GM18519 (cell line): ENCODE measurements at regions not wholly inside any gene's neighbourhood (a gene's known extent, or its start where the extent isn't known, plus 50 kb on each side); places are given as distances from the start of the nearest gene placed in this dataset.
"Not testable (repeated sequence)": the region's sequence is repeated elsewhere in the genome, so short reads cannot be mapped to it uniquely, and the experiment has no call there.

Source experiments
- ATAC-seq: cut with Tn5 transposase; IDR thresholded peaks from one replicate; pipeline ENCODE4 v1.9.1; 2021; ENCODE audit warnings: mild to moderate bottlenecking, moderate library complexity; ENCODE audit not compliant: unreplicated experiment, low FRiP score

DNA sequence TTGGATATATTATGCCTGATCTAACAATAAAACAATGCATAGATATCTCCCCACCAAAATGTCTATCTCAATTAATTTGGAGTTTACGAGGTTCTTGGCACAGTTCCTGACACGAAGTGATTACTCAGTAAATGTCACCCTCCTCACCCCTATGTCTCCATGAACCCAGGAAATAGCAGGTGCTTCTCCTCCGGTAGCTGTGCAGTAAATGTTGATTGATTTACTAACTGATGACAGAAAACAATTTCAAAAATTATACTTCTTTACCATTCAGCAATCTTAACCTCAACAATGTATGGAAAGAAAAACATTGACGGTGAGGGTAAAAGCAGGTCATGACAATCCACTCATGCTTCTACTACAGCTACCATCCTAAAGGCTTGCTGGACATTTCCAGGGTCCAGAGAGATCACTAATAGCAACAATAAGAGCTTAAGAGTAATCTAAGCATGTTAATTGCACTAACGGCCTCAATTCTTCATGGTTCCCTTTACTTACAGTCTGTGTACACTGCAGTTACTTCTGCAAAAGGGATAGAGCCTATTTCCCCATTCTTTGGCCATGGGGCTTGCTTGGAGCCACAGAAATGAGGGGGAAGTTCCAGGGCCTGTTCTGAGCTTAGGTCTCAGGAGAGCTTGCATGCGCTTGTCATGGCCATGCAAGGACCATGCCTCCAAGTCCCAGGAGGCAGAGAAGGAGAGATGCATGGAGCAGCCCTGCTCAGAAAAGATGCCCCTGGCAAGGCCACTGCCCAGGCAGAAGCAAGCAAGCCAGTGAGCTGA, 222.6 kb downstream of the ATP6V0E2 start:
- ATAC-seq: not testable (repeated sequence)

DNA sequence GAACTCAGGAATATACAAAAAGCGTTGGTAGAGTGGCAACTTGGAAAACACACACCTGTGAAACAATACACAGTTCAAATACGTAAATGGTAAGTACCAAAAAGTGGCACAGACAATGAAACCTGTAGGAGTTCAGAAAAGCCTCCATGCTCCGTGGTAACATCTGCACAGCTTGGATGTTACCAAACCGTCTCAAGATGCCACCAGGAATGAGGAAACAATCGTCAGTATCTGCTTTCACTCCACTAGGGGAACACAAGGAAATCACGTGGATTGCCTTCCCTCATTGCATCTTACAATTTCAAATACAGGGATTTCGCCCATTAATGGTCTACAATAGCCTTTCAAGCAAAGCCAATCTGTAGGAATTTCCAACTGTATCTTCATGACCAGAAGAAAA, 224.6 kb upstream of the LRRC61 start:
- ATAC-seq: not testable (repeated sequence)

DNA sequence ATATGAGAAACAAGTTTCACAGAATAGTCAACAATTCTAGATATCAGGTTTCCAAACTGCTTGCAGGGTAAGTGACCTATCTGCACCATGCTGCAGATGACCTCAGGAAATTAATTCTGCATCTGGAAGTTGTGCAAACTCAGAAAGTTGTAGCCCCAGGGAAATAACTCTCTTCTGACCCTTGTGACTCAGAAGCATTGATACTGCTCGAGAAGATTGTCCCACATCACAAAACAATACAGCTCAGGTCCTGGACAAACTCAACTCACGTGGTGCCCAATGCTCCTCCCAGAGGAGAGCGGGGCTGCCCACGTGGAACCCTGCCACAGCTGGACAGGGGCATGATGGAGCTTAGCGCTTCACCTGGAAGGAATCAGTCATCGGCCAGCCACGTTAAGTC, 221.9 kb upstream of the LRRC61 start:
- ATAC-seq: not testable (repeated sequence)

DNA sequence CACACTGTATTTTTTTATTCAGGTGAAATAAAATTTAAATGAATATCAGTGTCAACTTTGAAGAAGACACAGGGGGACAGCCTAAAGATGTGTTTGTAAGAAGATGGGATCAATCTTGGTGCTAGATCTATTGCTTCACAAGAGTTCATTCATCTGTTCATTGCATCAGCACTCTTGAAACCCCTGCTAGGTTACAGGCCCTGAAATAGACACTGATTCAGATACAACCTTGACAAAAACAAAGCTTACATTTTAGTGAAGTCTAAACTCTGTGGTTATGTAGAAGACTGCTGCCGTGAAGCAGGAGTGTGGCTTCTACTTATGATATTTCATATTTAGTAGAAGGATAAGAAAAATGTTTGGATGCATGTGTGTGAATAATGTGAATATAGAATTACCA, 215.9 kb upstream of the LRRC61 start:
- ATAC-seq: not testable (repeated sequence)

DNA sequence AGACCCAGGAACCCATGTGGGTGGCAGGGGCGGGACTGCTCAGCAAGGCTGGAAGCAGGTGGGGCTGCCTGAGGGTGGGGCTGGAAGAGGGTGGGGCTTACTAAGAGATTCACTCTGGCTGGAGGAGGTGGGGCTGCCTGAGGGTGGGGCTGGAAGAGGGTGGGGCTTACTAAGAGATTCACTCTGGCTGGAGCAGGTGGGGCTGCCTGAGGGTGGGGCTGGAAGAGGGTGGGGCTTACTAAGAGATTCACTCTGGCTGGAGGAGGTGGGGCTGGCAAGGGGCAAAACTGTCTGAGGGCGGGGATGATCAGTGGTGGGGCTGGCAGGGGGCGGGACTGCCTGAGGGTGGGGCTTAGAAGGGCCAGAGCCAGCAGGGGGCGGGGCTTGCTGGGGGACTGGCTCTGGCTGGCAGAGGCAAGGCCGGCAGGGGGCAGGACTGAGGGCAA, 212.8 kb upstream of the LRRC61 start:
- not testable (repeated sequence) for ATAC-seq

DNA sequence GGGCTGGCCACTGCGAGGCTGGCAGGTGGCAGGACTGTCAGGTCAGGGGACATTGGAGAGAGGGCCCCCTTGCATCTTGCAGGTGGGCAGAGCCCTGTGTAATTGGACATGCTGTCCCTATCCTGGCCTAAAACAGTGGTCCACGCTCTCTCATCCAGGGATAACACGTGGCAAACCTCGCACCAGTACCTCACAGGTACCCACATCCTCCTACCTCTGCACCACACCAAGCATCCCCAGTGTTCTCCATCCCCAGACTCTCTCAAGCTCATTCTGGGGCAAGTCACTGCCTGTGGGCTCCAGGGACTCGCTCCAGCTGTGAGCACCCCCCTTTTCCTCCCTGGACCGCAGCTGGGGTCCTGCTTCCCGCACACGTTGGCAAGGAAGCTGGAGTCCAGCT, 212.3 kb upstream of the LRRC61 start:
- not testable (repeated sequence) for ATAC-seq

DNA sequence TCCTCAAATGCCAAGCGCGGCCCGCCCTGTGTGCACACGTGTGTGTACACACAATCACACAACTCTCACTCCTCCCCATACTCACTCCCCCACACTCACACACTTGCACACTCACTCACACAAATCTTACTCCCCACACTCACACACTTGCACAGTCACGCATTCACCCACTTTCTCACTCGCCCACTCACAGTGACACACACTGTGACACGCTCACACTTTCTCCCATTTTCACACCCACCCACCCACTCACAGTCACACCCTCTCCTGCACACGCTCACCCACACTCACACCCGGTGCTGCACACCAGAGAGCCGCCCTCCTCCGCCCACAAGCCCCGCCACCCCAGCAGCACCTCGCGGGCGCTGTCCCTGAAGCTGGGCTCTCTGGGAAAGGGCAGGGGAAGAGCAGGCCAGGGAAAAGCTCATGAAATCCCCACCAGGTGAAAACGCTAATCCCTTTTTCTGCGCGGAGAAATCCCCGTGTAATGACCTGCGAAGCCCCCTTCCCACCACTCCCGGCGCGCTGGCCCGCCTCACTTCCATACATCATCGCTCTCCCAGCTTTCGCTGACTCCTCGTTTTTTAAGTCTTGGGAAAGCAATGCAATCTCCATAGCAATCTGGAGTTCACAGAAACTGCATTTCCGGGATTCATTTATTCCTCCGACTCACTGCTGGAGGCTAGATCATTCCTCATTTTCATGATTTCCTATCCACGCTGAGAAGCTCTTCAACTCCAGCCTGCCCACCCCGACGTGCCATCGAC, 211.6 kb upstream of the LRRC61 start:
- ATAC-seq: not testable (repeated sequence)

DNA sequence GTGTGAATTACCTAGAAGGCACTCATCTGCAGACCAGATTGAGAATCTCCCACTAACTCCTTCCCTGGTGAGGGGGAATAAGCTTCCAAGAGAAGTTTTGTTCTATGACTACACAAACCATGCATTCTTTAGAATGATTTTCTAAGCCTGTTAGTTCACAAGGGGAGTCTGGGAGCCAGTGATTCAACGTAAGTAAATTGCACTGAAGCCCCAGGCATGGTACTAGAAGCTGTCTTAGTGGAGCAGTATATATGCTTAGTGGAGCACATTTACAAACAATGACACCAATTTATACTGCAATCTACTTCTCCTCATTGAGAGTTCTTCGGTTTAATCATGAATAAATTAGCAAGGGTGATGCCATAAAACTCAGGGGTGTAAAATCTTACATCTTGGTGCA, 209.9 kb upstream of the LRRC61 start:
- ATAC-seq: not testable (repeated sequence)

DNA sequence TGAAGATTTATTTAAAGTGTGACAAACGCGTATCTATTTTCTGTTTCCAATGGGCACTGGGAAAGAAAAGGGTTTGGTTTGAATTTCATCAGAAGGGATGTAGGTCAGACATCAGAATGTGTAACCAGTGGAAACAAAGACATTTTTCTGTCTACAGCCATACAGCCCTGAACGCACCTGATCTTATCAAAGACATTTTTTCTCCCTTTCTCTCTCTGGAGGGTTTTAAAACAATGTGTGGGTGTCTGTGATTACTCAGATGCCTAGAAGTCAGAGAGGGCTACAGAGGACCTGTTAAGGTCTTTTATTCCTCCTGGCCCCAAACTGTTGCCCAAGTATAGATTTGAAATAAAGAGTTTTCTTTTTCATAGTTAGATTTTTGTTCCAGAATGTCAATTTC, 208.6 kb upstream of the LRRC61 start:
- not testable (repeated sequence) for ATAC-seq

DNA sequence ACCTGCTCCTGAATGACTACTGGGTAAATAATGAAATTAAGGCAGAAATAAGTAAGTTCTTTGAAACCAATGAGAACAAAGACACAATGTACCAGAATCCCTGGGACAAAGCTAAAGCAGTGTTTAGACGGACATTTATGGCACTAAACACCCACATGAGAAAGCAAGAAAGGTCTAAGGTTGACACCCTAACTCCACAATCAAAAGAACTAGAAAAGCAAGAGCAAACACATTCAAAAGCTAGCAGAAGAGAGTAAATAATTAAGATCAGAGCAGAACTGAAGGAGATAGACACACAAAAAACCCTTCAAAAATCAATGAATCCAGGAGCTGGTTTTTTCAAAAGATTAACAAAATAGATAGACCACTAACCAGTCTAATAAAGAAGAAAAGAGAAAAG, 203.2 kb upstream of the LRRC61 start:
- not testable (repeated sequence) for ATAC-seq

DNA sequence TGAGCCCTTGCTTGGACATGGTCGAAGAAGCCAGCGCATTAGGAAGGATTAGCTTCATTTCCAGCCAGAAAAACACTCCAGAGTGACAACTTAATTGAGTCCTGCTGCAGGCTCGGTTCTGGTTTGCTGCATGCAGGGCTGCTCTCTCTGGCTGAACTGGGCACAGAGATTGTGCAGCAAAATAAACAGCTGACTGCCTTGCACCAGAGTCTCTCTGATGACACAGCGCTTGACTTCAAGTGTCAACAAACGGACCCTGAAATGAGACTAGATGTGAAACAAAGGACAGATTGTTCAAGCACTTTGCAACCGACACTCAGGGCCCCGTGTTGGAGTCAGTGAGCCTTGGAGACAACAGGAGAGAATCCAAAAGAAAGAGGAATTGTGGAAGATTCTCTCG, 197.3 kb upstream of the LRRC61 start:
- not testable (repeated sequence) for ATAC-seq

DNA sequence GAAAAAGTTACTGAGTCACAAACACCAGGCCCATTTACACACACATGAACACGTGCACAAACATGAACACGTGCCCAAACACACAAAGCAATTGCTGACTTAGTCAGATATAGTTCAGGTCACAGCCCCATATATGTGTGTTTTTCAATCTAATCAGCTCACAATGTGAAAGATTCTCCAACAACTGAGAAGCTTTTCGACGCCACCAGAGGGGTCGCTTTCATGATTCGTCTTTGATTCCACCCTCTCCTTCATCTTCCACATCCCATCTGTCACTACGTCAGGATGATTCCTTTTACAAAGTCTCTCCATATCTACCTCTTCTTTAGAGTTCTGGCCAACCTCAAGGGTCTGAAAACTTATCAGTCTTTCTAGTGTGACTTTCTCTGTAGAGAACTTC, 188.7 kb upstream of the LRRC61 start:
- ATAC-seq: not testable (repeated sequence)

DNA sequence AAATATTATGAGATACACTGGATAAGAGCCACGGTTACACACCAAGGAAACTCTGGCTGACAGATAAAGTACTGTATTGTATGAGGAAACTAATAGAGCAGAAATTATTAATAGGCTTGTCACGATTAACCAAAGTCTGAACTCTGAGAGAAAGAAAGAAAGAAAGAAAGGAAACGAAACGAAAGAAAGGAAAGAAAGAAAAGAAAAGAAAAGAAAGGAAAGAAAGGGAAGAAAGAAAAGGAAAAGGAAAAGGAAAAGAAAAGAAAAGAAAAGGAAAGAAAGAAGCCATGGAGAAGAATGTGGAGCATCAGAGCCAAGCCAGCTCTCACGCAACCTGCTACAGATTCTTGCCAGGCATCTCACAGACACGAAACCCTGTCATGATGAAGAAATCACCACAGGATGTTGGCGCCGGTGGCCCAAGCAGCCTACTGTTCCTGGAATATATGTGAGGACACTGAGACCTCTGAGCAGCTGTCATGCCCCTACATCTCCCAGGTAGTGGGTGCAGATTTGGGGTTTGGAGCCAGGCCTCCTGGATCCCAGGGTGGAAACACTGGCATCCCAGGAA, 187.4 kb upstream of the LRRC61 start:
- not testable (repeated sequence) for ATAC-seq

DNA sequence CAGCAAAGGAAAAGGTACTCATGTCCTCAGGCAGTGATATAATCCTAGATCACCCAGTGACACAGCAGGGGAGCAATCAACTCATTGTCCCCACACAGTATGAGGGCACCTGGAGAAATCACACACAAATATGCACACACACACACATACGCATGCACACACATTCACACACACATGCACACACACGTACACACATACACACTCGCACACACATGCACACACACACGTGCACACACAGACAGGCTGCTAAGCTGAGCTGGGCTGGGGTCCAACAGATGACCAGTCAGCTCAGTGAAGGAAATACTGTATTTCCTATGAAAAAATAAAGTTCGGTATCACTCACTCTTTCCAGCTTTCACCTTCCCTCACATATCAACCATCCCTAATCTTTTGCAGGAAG, 183.3 kb upstream of the LRRC61 start:
- not testable (repeated sequence) for ATAC-seq

DNA sequence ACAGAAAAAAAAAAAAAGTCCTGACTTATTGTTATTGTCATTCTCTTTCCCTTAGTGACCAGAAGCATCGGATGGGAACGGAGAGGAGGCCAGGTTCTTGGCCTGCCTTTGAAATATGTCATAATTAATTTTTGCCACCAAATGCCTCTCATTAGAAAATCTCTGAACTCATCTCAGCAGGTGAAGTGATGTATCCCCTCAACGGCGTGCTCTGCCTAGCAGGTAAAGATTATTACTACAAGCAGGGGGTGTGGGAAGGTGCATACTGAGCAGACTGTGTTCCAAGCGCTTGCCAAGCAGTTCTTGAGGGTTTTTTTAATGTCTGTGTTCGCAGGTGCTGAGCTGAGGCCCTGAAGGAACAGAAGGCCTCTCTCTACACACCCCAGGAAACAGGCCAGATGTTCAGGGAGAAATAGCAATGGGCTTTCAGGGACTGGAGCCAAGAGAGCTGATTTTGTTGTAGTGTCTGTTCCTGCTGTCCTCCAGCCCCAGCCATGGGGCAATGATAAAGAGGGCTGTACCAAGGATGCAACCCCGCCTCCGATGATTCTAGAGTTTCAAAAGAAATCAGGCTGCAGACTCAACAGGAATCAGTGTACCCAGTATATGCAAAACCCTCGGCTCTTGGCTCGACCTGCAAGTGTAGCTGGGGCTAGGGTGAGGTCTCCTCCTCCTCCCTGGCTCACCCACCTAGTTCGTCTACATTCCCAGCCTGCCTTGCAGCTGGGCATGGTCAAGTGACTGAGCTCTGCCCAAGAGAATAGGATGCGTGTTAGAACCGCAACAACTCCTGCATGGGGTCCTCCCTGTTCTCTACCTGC, 181.4 kb upstream of the LRRC61 start:
- not testable (repeated sequence) for ATAC-seq

DNA sequence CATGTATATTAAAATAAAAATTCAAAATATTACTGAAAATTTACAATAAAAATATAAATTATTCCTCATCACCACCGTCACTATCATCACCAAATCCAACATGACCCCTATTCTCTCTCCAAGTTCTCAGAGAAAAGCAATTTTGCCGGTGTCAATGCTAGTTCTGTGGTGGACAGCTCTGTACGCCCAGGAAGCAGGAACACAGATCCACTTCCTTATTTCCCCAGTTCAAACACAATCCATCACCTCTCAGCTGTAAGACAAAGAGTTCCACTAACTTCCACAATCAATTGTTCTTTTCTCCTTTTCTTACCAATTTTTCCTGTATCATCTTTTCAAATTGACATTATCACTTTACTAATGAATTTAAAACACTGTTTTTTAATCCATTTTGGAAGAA, 177.0 kb upstream of the LRRC61 start:
- not testable (repeated sequence) for ATAC-seq

DNA sequence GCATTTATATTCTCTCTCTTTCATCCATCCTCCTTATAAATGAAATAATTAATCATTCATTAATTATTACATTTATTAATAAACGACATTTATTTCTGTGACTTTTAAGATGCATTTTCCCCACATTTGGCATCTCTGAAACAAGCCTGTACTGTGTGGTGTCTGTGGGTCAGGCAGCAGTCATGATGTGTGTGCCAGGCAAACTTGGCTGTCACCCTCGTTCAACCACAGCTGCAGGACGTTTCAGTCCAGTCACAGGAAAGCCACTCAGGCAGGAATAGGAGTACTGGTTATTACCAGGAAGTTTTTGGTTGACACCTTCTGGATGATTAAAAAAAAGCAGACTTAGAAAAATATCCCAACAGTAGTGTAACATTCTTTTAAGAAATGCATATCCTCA, 175.6 kb upstream of the LRRC61 start:
- ATAC-seq: not testable (repeated sequence)

DNA sequence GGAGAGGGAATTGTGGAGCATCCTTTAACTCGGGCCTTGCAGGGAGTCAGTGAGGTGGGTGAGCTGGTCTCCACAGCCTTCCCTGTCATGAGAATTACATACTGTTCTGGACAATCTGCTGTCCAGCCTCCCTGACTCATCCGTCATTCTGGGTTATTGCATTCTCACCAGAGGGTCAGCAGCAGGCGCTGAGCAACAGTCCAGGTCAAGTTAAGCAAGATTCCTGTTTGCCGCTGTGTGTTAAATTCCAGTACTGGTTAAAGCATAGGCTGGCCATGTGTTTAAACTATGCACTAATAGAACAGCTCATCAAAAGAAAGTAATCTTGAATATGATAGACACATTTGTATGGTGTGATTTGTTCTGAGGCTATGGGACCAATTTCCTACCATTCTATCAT, 167.1 kb upstream of the LRRC61 start:
- ATAC-seq: not testable (repeated sequence)

DNA sequence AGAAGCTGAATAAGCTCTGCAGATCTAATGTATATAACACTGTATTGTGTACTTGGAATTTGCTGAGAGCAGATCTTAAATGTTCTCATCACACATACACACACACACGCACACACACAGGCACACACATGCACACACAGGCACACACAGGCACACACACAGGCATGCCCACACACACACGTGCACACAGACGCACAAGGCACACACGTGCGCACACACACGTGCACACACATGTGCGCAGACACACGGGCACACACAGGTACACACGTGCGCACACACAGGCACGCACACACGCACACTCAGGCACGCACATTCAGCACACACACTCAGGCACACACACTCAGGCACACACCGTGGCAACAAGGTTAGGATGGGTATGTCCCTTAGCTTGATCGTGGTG, 164.5 kb upstream of the LRRC61 start:
- not testable (repeated sequence) for ATAC-seq

DNA sequence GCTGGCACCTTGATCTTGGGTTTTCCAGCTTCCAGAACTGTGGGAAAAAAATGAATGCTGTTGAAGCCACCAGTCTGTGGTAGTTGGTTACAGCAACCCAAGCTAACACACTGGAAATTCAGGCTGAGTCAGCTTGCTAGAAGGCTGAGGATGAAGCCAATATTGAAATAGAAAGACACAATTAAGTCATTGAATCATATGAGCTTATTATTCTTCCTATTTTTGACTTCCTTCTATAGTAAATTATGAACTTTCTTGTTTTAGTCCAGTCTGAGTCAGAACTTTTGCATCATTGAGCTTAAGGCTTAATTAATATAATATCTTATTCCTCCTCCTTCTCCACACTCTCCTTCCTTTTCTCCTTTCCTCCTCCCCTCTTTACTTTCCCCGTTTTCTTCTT, 153.6 kb upstream of the LRRC61 start:
- not testable (repeated sequence) for ATAC-seq
